ENCODE measurements at regions not wholly inside any gene's neighbourhood (a gene's known extent, or its start where the extent isn't known, plus 50 kb on each side); places are given as distances from the start of the nearest gene placed in this dataset.

- no peak for TF ChIP-seq MAX (IDR thresholded peaks at IDR 0.05)
- TF ChIP-seq EP300 (IDR thresholded peaks at IDR 0.05; ENCODE audit: borderline replicate concordance): no peak
- TF ChIP-seq CREB1 (IDR thresholded peaks at IDR 0.05; ENCODE audit: low read depth): no peak
- no peak for TF ChIP-seq NFIC (IDR thresholded peaks at IDR 0.05)
- TF ChIP-seq USF1 (IDR thresholded peaks at IDR 0.05): no peak
- no peak for TF ChIP-seq REST (IDR thresholded peaks at IDR 0.05; ENCODE audit: low read depth)
These were observed 248.0 kb downstream of the TTLL2 start for GRCh38 chr6:167572841-167573271.

- TF ChIP-seq TCF12 (IDR thresholded peaks at IDR 0.05; ENCODE audit: low read depth): no peak
- no peak for TF ChIP-seq EP300 (IDR thresholded peaks at IDR 0.05; ENCODE audit: borderline replicate concordance)
- TF ChIP-seq YY1 (IDR thresholded peaks at IDR 0.05; ENCODE audit: low read depth): no peak
- no peak for TF ChIP-seq MAX (IDR thresholded peaks at IDR 0.05)
- TF ChIP-seq TAF1 (IDR thresholded peaks at IDR 0.05; ENCODE audit: low read depth): no peak
- TF ChIP-seq REST (IDR thresholded peaks at IDR 0.05; ENCODE audit: low read depth): no peak
- no peak for TF ChIP-seq TEAD4 (IDR thresholded peaks at IDR 0.05)
- TF ChIP-seq USF1 (IDR thresholded peaks at IDR 0.05): no peak
- no peak for TF ChIP-seq NFIC (IDR thresholded peaks at IDR 0.05)
- TF ChIP-seq CREB1 (IDR thresholded peaks at IDR 0.05; ENCODE audit: low read depth): no peak
- no peak for TF ChIP-seq EGR1 (IDR thresholded peaks at IDR 0.05)
- no peak for TF ChIP-seq RAD21 (IDR thresholded peaks at IDR 0.05; ENCODE audit: low read depth)
- TF ChIP-seq ZBTB7A (IDR thresholded peaks at IDR 0.05; ENCODE audit: low read depth): no peak
- no peak for TF ChIP-seq FOXM1 (IDR thresholded peaks at IDR 0.05; ENCODE audit: borderline replicate concordance, low read depth)
- TF ChIP-seq CEBPB (IDR thresholded peaks at IDR 0.05): no peak
These were observed 248.8 kb downstream of the TTLL2 start for GRCh38 chr6:167573461-167574215.

- TF ChIP-seq MAX (IDR thresholded peaks at IDR 0.05) (no peak), CREB1 (IDR thresholded peaks at IDR 0.05; ENCODE audit: low read depth) (no peak)
These were observed 249.7 kb downstream of the TTLL2 start for GRCh38 chr6:167574431-167575151.

GRCh38 chr6:167575158-167575696 is 250.3 kb downstream of the TTLL2 start:
- TF ChIP-seq REST (IDR thresholded peaks at IDR 0.05; ENCODE audit: low read depth) (no peak), MAX (IDR thresholded peaks at IDR 0.05) (no peak), YY1 (IDR thresholded peaks at IDR 0.05; ENCODE audit: low read depth) (no peak), FOXM1 (IDR thresholded peaks at IDR 0.05; ENCODE audit: borderline replicate concordance, low read depth) (no peak), TCF12 (IDR thresholded peaks at IDR 0.05; ENCODE audit: low read depth) (no peak), CEBPB (IDR thresholded peaks at IDR 0.05) (no peak), ZBTB7A (IDR thresholded peaks at IDR 0.05; ENCODE audit: low read depth) (no peak)

Data from Ishikawa (cell line).